ENCODE measurements at regions not wholly inside any gene's neighbourhood (a gene's known extent, or its start where the extent isn't known, plus 50 kb on each side); places are given as distances from the start of the nearest gene placed in this dataset.

GRCh38 chr3:151989621-151990020 lies 116.2 kb downstream of the SUCNR1 start:
- no peak for FAIRE-seq
- DNase-seq (ENCODE audit: low read depth in 1 of 2, low spot score in 2 of 2), result no peak
- no peak overlapping the region for H2AK5ac ChIP-seq (ENCODE audit: low read depth, low read length)
- no peaks in the 10 kb centered on the region for H3K36me3 ChIP-seq (ENCODE audit: control insufficient read depth in 2 of 4, insufficient read depth in 4 of 4, low read length in 3 of 4)
- no peak overlapping the region for H3K18ac ChIP-seq (ENCODE audit: extremely low read depth, low read length)
- H3K56ac ChIP-seq (replicated peaks; ENCODE audit: insufficient read length, low read depth, low read length), result no peak overlapping the region
- no peak overlapping the region for H3K23ac ChIP-seq (ENCODE audit: insufficient read length)
- H2BK20ac ChIP-seq (ENCODE audit: low read length), result no peak overlapping the region
- H4K20me1 ChIP-seq (replicated peaks in 1 of 2; ENCODE audit: control insufficient read depth in 1 of 2, insufficient read depth in 2 of 2, low read length in 2 of 2), result no peaks in the 10 kb centered on the region
- H3K23me2 ChIP-seq (ENCODE audit: low read depth, low read length), result no peaks in the 10 kb centered on the region
- H3K27ac ChIP-seq (ENCODE audit: low read depth, low read length), result no peak overlapping the region
- H3K9me3 ChIP-seq (ENCODE audit: insufficient read depth in 2 of 2, low read depth in 1 of 2, low read length in 1 of 2), result no peaks in the 10 kb centered on the region
- H3K27me3 ChIP-seq (replicated peaks in 1 of 4; ENCODE audit: control insufficient read depth in 3 of 4, extremely low read depth in 1 of 4, insufficient read depth in 3 of 4, low read length in 3 of 4), result no peaks in the 10 kb centered on the region
- no peak overlapping the region for H4K8ac ChIP-seq (ENCODE audit: extremely low read depth, insufficient read depth, low read length)
- no peak overlapping the region for H2BK120ac ChIP-seq (replicated peaks; ENCODE audit: low read depth, low read length)
- TF ChIP-seq JUN (IDR thresholded peaks at IDR 0.05; ENCODE audit: low read depth, low read length), result no peak
- POLR2A ChIA-PET (ENCODE audit: partially characterized antibody), result no interaction called here
- no peak overlapping the region for H2BK15ac ChIP-seq (ENCODE audit: low read length)
- no peak overlapping the region for H2BK12ac ChIP-seq (ENCODE audit: low read depth, low read length)
- no peak overlapping the region for H2BK5ac ChIP-seq (ENCODE audit: low read depth, low read length)
- H3K14ac ChIP-seq (ENCODE audit: insufficient read length), result no peak overlapping the region
- no peak overlapping the region for H3K4me3 ChIP-seq (ENCODE audit: extremely low read depth in 1 of 4, insufficient read depth in 2 of 4, low read depth in 3 of 4, low read length in 4 of 4)
- no peak overlapping the region for H3K4ac ChIP-seq (replicated peaks; ENCODE audit: insufficient read length, low read depth, low read length)
- H3K4me1 ChIP-seq (replicated peaks in 1 of 4; ENCODE audit: control insufficient read depth in 3 of 4, insufficient read depth in 4 of 4, low read length in 3 of 4), result no peaks in the 10 kb centered on the region
- H3K79me2 ChIP-seq (ENCODE audit: control insufficient read depth in 1 of 2, insufficient read depth in 2 of 2, low read length in 2 of 2), result no peaks in the 10 kb centered on the region
- H4K91ac ChIP-seq (replicated peaks; ENCODE audit: insufficient read length, low read length), result no peak overlapping the region
- CTCF ChIA-PET (ENCODE audit: partially characterized antibody), result no interaction called here
- H3K9ac ChIP-seq (replicated peaks in 1 of 4; ENCODE audit: extremely low read depth in 1 of 4, low read depth in 3 of 4, low read length in 3 of 4), result no peak overlapping the region
- no peak overlapping the region for H4K5ac ChIP-seq (ENCODE audit: insufficient read length, low read depth, low read length)
- no peak overlapping the region for H3K4me2 ChIP-seq (ENCODE audit: insufficient read depth in 1 of 2, low read depth in 2 of 2, low read length in 2 of 2)
- no peaks in the 10 kb centered on the region for H3K79me1 ChIP-seq (ENCODE audit: low read depth, low read length)
- no peak overlapping the region for H2AFZ ChIP-seq (ENCODE audit: low read length)
